HEK293T (cell line): ENCODE measurements at regions not wholly inside any gene's neighbourhood (a gene's known extent, or its start where the extent isn't known, plus 50 kb on each side); places are given as distances from the start of the nearest gene placed in this dataset.

Source experiments
- ARNT ChIP-seq: fragments of 450-650 bp; IDR thresholded peaks from 2 replicates; pipeline ENCODE4 v1.6.1; 2017; ENCODE audit warnings: mild to moderate bottlenecking
- BHLHE40 ChIP-seq: fragments of 450-650 bp; IDR thresholded peaks from 2 replicates; pipeline ENCODE4 v1.6.1; 2016; ENCODE audit warnings: mild to moderate bottlenecking, moderate library complexity, borderline replicate concordance
- ELF4 ChIP-seq: fragments of 450-650 bp; IDR thresholded peaks from 2 replicates; pipeline ENCODE4 v1.6.1; 2017; ENCODE audit warnings: antibody characterized with exemption
- FOXA1 ChIP-seq: fragments of 450-650 bp; IDR thresholded peaks from 2 replicates; pipeline ENCODE4 v1.6.1; 2016; ENCODE audit warnings: mild to moderate bottlenecking
- L3MBTL2 ChIP-seq: fragments of 450-650 bp; conservative IDR thresholded peaks from 2 replicates; pipeline ENCODE4 v1.6.1; 2016; ENCODE audit warnings: mild to moderate bottlenecking
- NFRKB ChIP-seq: fragments of 450-650 bp; IDR thresholded peaks from 2 replicates; pipeline ENCODE4 v1.6.1; 2016; ENCODE audit warnings: mild to moderate bottlenecking, moderate library complexity
- PKNOX1 ChIP-seq: fragments of 450-650 bp; IDR thresholded peaks from 2 replicates; pipeline ENCODE4 v1.6.1; 2016
- SP1 ChIP-seq: fragments of 450-650 bp; IDR thresholded peaks from 2 replicates; pipeline ENCODE4 v1.6.1; 2017
- SUZ12 ChIP-seq: fragments of 450-650 bp; IDR thresholded peaks from 2 replicates; pipeline ENCODE4 v1.6.1; 2016; ENCODE audit warnings: mild to moderate bottlenecking
- TARDBP ChIP-seq: fragments of 450-650 bp; IDR thresholded peaks from 2 replicates; pipeline ENCODE4 v1.6.1; 2016
- ZNF384 ChIP-seq: fragments of 450-650 bp; IDR thresholded peaks from 2 replicates; pipeline ENCODE4 v1.6.1; 2016

DNA sequence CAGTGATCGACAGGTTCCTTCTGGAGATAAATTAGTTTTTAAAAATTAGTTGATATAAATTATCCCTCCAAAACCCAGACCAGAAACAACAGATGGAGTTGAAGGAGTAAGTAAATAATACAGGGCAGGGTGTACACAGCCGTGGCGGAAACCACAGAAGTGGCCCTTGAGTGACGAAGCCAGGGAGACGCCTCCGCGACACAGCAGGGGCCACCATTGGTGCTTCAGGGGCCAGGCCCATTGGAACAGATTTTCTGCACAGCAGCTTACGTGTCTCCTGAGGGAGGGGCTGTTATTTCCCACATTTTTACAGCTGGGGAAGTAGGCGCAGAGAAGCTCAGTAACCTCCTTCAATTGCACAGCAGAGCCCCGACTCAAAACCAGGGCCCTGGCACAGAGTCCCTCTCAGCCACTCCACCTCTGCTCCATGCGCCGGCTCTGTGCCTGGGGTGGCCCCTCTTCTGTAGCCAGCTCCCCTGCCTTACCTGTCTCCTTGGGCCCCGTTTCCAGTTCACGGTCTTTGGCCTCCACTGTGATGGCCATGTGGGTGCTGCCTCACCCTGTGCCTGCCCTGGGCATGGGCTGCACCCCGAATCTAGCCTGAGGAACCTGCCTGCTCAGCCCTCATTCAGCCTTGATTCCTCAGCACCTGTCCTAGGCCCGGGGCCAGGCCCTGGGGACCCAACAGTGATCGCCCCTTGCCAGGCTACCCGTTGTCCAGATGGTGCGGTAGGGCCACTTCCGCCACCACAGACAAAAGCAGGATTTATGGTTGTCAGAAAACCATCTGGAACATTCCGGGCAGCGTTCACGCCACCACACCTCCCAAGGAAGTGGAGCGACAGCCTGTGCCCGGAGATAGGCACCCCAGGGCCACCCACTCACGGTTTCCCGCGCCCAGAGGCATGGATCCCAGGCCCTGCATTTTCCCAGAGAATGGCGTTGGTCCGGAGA lies 128.5 kb upstream of the GSE1 start:
- TF ChIP-seq PKNOX1 (no peak), FOXA1 (no peak), NFRKB (no peak), BHLHE40 (no peak), SUZ12 (no peak), TARDBP (no peak), ZNF384 (no peak), ARNT (no peak), L3MBTL2 (no peak), ELF4 (no peak), SP1 (no peak)
